WTC11 (cell line): ENCODE measurements at regions not wholly inside any gene's neighbourhood (a gene's known extent, or its start where the extent isn't known, plus 50 kb on each side); places are given as distances from the start of the nearest gene placed in this dataset.

Experiments used
- AFF4 ChIP-seq: sonication (generic); formaldehyde crosslinking; IDR thresholded peaks from 2 replicates; pipeline ENCODE4 v1.8.1; 2023; ENCODE audit warnings: mild to moderate bottlenecking, missing genetic modification reagents, borderline replicate concordance
- CTCF ChIP-seq: fragments of 200-600 bp; IDR thresholded peaks from 2 replicates; pipeline ENCODE4 v1.8.0; 2022; ENCODE audit warnings: antibody characterized with exemption
- ESRRA ChIP-seq: sonication (generic); formaldehyde crosslinking; IDR thresholded peaks from 2 replicates; pipeline ENCODE4 v1.8.1; 2022; ENCODE audit warnings: mild to moderate bottlenecking, missing genetic modification reagents, borderline replicate concordance
- NR2C2 ChIP-seq: sonication (generic); formaldehyde crosslinking; IDR thresholded peaks from 2 replicates; pipeline ENCODE4 v1.8.0; 2022; ENCODE audit warnings: mild to moderate bottlenecking, missing genetic modification reagents
- TEAD4 ChIP-seq: sonication (generic); formaldehyde crosslinking; IDR thresholded peaks from 2 replicates; pipeline ENCODE4 v1.8.0; 2022; ENCODE audit warnings: mild to moderate bottlenecking, missing genetic modification reagents
- USF2 ChIP-seq: sonication (generic); formaldehyde crosslinking; IDR thresholded peaks from 2 replicates; pipeline ENCODE4 v1.8.1; 2023; ENCODE audit warnings: mild to moderate bottlenecking, missing genetic modification reagents, moderate library complexity
- ZNF416 ChIP-seq: fragments of 250-450 bp; sonication (Bioruptor Pico); IDR thresholded peaks from 2 replicates; pipeline ENCODE4 v1.9.0; 2021; ENCODE audit warnings: mild to moderate bottlenecking, inconsistent platforms

- TF ChIP-seq ESRRA (CRISPR knock-in tag) = no peak
- TF ChIP-seq ZNF416 = no peak
- no peak for TF ChIP-seq TEAD4 (CRISPR knock-in tag)
- no peak for TF ChIP-seq CTCF
- no peak for TF ChIP-seq AFF4 (CRISPR knock-in tag)
- TF ChIP-seq USF2 = no peak
- no peak for TF ChIP-seq NR2C2 (CRISPR knock-in tag)
Measured at GRCh38 chr4:148716431-148717052, 274.3 kb upstream of the NR3C2 start.
